TTC549 (cell line): ENCODE measurements at regions not wholly inside any gene's neighbourhood (a gene's known extent, or its start where the extent isn't known, plus 50 kb on each side); places are given as distances from the start of the nearest gene placed in this dataset.
"Not testable (repeated sequence)": the region's sequence is repeated elsewhere in the genome, so short reads cannot be mapped to it uniquely, and the experiment has no call there.

Source experiments
- FAIRE-seq: peaks from 2 replicates; lab custom pipeline; 2012; peaks lifted over from hg19 to GRCh38; lab: Jason Lieb, UNC

GRCh38 chr9:714675-715074 lies 126.8 kb upstream of the DMRT1 start:
- no peak for FAIRE-seq

- no peak for FAIRE-seq
Measured at GRCh38 chr9:715300-715699, 126.2 kb upstream of the DMRT1 start.

GRCh38 chr9:715743-716400 lies 125.6 kb upstream of the DMRT1 start:
- FAIRE-seq = no peak

GRCh38 chr9:717722-718121 lies 123.8 kb upstream of the DMRT1 start:
- no peak for FAIRE-seq

- FAIRE-seq = no peak
Measured at GRCh38 chr9:720239-720881, 121.1 kb upstream of the DMRT1 start.

GRCh38 chr9:722388-722980 lies 119.0 kb upstream of the DMRT1 start:
- no peak for FAIRE-seq

GRCh38 chr9:724461-724860 lies 117.0 kb upstream of the DMRT1 start:
- FAIRE-seq = not testable (repeated sequence)

- no peak for FAIRE-seq
Measured at GRCh38 chr9:726005-726404, 115.5 kb upstream of the DMRT1 start.

GRCh38 chr9:727767-728166 lies 113.7 kb upstream of the DMRT1 start:
- no peak for FAIRE-seq

GRCh38 chr9:728535-728934 lies 113.0 kb upstream of the DMRT1 start:
- no peak for FAIRE-seq

- no peak for FAIRE-seq
Measured at GRCh38 chr9:731474-731873, 110.0 kb upstream of the DMRT1 start.

GRCh38 chr9:734831-735511 lies 106.5 kb upstream of the DMRT1 start:
- FAIRE-seq = no peak

GRCh38 chr9:737400-738120 lies 103.9 kb upstream of the DMRT1 start:
- no peak for FAIRE-seq

GRCh38 chr9:738209-738915 lies 103.1 kb upstream of the DMRT1 start:
- no peak for FAIRE-seq

- no peak for FAIRE-seq
Measured at GRCh38 chr9:739362-739761, 102.1 kb upstream of the DMRT1 start.

- FAIRE-seq = no peak
Measured at GRCh38 chr9:740221-740620, 101.3 kb upstream of the DMRT1 start.

- FAIRE-seq = no peak
Measured at GRCh38 chr9:742104-742503, 99.4 kb upstream of the DMRT1 start.

- no peak for FAIRE-seq
Measured at GRCh38 chr9:742914-743589, 98.4 kb upstream of the DMRT1 start.

- no peak for FAIRE-seq
Measured at GRCh38 chr9:744046-744712, 97.3 kb upstream of the DMRT1 start.

- no peak for FAIRE-seq
Measured at GRCh38 chr9:744790-745484, 96.6 kb upstream of the DMRT1 start.
